H1 (cell line): ENCODE measurements at regions not wholly inside any gene's neighbourhood (a gene's known extent, or its start where the extent isn't known, plus 50 kb on each side); places are given as distances from the start of the nearest gene placed in this dataset.

Experiments
- HDAC6 ChIP-seq: IDR thresholded peaks from one replicate; pipeline ENCODE4 v1.7.1; 2012; ENCODE audit warnings: low read depth, mild to moderate bottlenecking, inconsistent platforms, low read length, moderate library complexity

- no peak for TF ChIP-seq HDAC6
These were observed 489.6 kb upstream of the MIR17HG start (continued) for GRCh38 chr13:90857921-90858320.
